GM21529 (cell line): ENCODE measurements at regions not wholly inside any gene's neighbourhood (a gene's known extent, or its start where the extent isn't known, plus 50 kb on each side); places are given as distances from the start of the nearest gene placed in this dataset.

ENCODE experiments used
- ATAC-seq: cut with Tn5 transposase; IDR thresholded peaks from one replicate; pipeline ENCODE4 v1.9.1; 2021; ENCODE audit not compliant: unreplicated experiment

GRCh38 chr18:24561369-24561965 lies 101.0 kb downstream of the HRH4 start:
- no peak for ATAC-seq

- ATAC-seq: no peak
Observed at GRCh38 chr18:24567199-24567598, 106.8 kb downstream of the HRH4 start.

DNA sequence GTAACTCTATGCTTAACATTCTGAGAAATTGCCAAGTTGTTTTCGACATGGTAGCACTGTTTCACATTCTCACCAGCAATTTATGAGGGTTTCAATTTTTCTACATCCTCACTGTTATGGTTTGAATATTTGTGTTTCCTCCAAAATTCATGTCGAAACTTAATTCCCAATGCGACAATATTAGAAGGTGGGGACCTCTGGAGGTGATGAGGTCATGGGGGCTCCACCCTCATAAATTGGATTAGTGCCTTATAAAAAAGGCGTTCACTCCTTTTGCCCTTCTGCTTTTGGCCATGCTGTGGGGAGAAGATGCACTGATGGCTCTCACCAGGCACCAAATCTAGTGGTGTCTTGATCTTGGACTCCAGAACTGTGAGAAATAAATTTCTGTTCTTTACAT lies 110.3 kb downstream of the HRH4 start:
- ATAC-seq: no peak

DNA sequence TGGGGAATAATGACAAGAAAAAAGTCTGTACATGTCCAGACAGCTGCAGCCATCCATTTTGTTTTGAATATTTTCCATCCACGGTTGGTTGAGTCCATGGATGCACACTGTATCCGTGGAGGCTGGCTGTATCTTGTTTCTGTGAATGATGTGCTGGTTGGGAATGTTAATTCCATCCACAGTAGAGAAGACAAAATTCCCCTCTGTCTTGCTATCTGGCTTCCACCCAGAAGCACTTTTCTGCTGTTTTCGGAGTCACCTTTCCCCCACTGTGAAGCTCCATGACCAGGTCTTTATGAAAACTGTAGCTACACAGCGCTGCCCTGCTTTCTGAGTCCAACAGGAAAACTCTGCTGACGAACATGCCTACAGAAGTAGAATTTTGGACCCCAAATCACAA lies 122.3 kb downstream of the HRH4 start:
- no peak for ATAC-seq

- ATAC-seq: no peak
Observed at GRCh38 chr18:24584205-24584604, 123.8 kb downstream of the HRH4 start.

- no peak for ATAC-seq
Observed at GRCh38 chr18:24584813-24585212, 124.4 kb downstream of the HRH4 start.

- ATAC-seq: no peak
Observed at GRCh38 chr18:24585996-24586566, 125.6 kb downstream of the HRH4 start.

- no peak for ATAC-seq
Observed at GRCh38 chr18:24586662-24587360, 126.4 kb downstream of the HRH4 start.

DNA sequence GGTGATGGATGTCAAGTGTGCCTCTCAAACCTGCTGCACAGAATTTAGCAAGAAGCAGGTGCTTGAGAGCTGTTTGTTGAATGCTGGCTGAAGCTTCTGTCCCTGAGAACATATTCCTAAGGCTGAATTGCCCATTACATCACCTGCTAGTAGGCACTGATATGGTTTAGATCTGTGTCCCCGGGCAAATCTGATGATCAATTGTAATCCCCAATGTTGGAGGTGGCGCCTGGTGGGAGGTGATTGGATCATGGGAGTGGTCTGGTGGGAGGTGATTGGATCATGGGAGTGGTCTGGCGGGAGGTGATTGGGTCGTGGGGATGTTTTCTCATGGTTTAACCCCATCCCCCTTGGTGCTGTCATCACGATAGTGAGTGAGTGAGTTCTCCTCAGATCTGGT lies 128.0 kb downstream of the HRH4 start:
- no peak for ATAC-seq

- no peak for ATAC-seq
Observed at GRCh38 chr18:24590946-24591345, 130.5 kb downstream of the HRH4 start.

- ATAC-seq: no peak
Observed at GRCh38 chr18:24593401-24593800, 133.0 kb downstream of the HRH4 start.

GRCh38 chr18:24593886-24594285 lies 133.4 kb downstream of the HRH4 start:
- ATAC-seq: no peak

DNA sequence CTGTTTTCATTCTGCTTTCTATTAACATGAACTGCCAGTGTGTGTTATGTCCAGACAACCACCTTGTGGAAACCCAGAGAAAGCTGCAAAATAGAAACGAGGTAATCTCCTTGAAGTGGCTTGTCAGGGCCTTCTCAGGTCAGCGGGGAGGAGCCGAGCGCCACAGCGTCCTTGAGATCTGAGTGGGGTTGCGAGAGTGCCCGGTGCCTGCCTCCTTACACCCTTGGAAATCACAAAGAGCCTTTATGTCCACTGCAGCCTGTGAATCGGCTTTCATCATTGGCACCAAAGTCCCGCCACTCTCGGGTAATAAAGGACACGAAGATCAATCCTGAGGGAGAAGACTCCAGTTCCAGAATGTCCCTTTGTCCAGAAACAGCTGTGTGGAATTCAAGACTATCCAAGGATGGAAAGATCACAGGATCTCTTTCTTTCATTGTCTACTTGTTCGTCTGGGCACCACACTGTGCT lies 135.2 kb downstream of the HRH4 start:
- ATAC-seq: no peak

- no peak for ATAC-seq
Observed at GRCh38 chr18:24600076-24600654, 139.7 kb downstream of the HRH4 start.

GRCh38 chr18:24601585-24601984 lies 141.1 kb downstream of the HRH4 start:
- no peak for ATAC-seq

DNA sequence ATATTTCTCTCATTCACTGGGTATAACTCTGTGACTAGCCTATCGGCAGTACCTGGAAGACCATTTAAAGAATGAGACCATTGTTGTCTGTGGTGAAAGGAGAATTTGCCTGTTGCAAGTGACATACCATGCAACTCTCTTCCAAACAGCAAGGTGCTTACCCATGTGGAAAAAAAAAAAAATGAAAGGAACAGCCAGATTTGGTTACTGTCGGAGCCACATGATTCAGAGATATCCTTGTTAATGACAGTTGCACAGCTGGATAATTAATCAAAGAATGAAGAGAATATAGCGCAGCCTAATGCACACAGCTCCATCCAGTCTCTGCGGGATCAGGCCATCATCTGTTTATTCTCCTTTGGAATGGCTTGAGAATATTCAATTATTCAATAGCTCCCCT lies 141.8 kb downstream of the HRH4 start:
- ATAC-seq: no peak

DNA sequence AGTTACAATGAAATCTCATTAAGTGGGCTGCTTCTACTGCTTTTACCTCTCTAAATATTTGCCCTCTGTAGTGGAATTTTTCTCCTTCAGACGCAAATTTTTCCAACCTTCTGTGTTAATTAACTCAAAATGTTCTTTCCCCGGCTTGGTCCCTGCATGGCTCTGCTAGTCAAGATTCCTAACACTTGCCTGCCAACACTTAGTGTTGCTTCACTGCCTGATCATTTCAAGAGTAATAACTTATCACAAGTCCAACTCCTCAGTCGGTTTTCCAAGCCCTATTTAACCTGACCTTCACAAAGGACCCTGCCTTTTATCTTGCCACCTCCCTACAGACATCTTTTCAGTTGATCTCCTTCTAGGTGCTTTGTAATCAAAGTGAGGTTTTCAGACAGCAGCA lies 142.7 kb downstream of the HRH4 start:
- ATAC-seq: no peak

- no peak for ATAC-seq
Observed at GRCh38 chr18:24605444-24605843, 145.0 kb downstream of the HRH4 start.

DNA sequence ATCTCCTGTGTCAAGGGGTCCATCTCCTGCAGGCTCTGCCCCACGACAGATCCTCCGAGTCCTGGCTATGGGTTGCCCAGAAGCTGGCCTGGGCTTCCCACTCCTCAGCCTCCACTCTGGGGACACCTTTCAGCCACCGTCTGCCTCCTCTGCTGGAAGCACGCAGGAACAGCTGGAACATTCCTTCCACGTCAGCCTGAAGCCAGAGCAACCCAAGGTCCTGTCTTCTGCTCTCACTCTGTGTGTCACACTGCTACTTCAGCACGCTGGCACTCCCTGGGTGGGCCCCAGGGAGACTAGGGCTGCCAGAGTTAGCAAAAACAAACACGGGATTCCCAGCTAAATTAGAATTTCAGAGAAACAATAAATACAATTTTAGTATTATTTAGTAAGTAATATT lies 148.8 kb downstream of the HRH4 start:
- no peak for ATAC-seq

- ATAC-seq: no peak
Observed at GRCh38 chr18:24611075-24611474, 150.6 kb downstream of the HRH4 start.

- ATAC-seq: no peak
Observed at GRCh38 chr18:24613896-24614640, 153.6 kb downstream of the HRH4 start.
